ENCODE measurements at regions not wholly inside any gene's neighbourhood (a gene's known extent, or its start where the extent isn't known, plus 50 kb on each side); places are given as distances from the start of the nearest gene placed in this dataset.

DNA sequence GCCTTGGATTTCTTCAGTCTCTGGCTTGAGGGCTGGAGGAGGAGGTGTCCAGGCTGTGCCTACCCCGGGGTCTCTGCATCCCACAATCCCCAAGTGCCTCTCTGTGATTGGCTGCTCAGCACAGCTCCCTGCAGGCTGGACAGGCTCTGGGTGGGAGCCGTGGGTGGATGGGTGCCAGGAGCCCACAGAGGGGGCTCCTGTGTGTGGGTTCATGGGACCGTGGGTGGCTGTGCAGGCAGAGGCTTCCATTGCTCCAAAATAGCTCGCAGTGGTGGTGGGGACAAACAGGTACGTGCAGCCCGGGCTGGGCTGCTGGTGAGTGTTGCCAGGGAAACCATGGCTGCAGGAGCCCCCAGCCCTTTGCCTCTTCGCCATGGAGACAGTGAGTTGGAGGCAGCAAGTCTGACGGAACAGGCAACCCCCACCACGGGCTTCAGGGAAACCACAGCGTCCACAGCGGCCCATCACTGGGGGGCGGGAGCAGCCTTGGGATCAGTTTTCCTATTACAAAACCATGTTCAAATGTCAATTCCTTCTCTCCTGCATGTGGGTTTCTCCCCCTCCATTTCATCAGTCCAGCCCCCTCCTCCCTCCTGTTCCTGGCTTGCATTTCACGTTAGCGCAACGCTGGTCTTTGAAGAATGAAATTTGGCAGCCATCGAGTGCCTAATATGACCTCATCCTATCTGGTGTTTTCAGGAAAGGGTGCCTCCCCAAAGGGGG is 155.2 kb downstream of the TRIM29 start:
- TF ChIP-seq, protein P1, sequence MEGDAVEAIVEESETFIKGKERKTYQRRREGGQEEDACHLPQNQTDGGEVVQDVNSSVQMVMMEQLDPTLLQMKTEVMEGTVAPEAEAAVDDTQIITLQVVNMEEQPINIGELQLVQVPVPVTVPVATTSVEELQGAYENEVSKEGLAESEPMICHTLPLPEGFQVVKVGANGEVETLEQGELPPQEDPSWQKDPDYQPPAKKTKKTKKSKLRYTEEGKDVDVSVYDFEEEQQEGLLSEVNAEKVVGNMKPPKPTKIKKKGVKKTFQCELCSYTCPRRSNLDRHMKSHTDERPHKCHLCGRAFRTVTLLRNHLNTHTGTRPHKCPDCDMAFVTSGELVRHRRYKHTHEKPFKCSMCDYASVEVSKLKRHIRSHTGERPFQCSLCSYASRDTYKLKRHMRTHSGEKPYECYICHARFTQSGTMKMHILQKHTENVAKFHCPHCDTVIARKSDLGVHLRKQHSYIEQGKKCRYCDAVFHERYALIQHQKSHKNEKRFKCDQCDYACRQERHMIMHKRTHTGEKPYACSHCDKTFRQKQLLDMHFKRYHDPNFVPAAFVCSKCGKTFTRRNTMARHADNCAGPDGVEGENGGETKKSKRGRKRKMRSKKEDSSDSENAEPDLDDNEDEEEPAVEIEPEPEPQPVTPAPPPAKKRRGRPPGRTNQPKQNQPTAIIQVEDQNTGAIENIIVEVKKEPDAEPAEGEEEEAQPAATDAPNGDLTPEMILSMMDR (IDR thresholded peaks at IDR 0.05), result no peak
- no peak for TF ChIP-seq POLR2A (IDR thresholded peaks at IDR 0.05)
